ENCODE measurements at regions not wholly inside any gene's neighbourhood (a gene's known extent, or its start where the extent isn't known, plus 50 kb on each side); places are given as distances from the start of the nearest gene placed in this dataset.

DNA sequence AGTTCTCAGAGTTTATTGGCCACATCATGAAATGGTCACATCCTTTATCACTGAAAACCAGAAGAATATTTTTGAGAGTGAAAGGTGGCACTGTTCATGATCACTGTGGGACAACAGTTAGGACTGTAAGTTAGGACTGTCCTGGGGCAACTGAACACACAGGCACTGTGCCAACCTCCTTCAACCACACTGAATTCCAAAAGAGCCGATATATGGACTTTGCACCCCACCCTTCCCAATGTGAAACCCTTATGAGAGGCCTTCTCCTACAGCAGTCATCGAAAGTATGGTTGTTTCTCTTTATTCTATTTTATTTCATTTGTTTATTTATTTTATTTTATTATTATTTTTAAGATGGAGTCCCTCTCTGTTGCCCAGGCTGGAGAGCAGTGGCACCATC is 353.5 kb downstream of the TOX3 start:
- WGBS (ENCODE audit: insufficient coverage): no CpG with 5 or more reads among the region's 2 CpGs
- Histone ChIP-seq H3K27ac (ENCODE audit: low read depth, low read length) (no peak overlapping the region), H3K4me1 (ENCODE audit: control insufficient read depth, insufficient read depth, low read length) (no peaks in the 10 kb centered on the region), H3K9me3 (ENCODE audit: control insufficient read depth, insufficient read depth, low read length) (no peaks in the 10 kb centered on the region), H3K27me3 (ENCODE audit: control insufficient read depth, insufficient read depth, low read length) (no peaks in the 10 kb centered on the region), H3K36me3 (ENCODE audit: control insufficient read depth, insufficient read depth, low read length) (no peaks in the 10 kb centered on the region), H3K4me3 (ENCODE audit: low read depth, low read length) (no peak overlapping the region)
- DNase-seq (ENCODE audit: low read depth in 4 of 6, low spot score in 6 of 6): no peak

DNA sequence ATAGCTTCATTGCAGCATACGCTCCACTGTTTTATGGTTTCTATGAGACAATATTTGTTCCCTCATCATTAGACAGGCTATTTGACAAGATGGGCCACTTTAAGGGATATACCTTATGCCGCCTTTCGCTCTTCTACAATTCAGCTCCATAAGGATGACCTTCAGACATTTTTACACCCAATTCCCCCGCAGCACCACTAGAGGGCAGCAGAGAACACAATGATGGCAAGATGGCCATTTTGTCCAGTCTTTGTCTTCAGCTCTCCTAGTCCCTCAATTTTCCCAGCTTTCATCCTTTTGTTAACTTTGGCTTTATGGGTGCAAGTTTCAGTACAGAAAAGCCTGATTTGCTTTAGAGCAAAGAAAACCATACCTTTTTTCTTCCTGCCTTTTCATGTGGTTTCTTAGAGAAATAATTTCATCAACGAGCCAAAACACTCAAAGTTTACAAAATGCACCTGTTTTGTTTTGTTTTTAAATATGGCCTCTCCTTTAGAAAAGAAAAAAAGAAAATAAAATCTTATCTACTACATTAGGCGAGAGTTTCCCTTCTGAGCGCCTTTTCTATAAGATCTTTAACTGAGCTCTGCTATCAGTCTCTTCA is 355.3 kb downstream of the TOX3 start:
- H3K4me3 ChIP-seq (ENCODE audit: low read depth, low read length): no peak overlapping the region
- H3K27ac ChIP-seq (ENCODE audit: low read depth, low read length): no peak overlapping the region
- no peaks in the 10 kb centered on the region for H3K27me3 ChIP-seq (ENCODE audit: control insufficient read depth, insufficient read depth, low read length)
- no peaks in the 10 kb centered on the region for H3K9me3 ChIP-seq (ENCODE audit: control insufficient read depth, insufficient read depth, low read length)
- WGBS (ENCODE audit: insufficient coverage): 7% methylated on average over 3 of the region's 7 CpGs
- H3K36me3 ChIP-seq (ENCODE audit: control insufficient read depth, insufficient read depth, low read length): no peaks in the 10 kb centered on the region
- H3K4me1 ChIP-seq (ENCODE audit: control insufficient read depth, insufficient read depth, low read length): no peaks in the 10 kb centered on the region
- DNase-seq (ENCODE audit: low read depth in 4 of 6, low spot score in 6 of 6): peak; percentile 75 to 97 (median 80)

DNA sequence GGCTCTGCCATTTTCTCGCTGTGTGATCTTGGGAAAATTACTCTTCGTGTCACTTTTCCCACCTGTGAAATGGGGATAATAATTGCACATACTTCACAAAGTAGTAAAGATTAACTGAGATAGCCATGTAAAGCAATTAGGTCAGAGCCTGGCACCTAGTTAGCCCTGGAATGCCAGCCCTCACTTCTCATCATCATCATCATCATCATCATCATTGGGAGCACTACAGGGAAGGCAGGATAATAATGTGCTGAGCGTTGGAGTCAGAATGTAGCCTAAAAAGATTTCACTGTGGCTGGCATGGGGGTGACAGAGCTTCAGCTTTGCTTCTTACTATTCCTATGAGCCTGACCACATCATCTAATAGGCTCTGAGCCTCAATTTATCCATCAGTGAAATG is 362.6 kb downstream of the TOX3 start:
- no peaks in the 10 kb centered on the region for H3K27me3 ChIP-seq (ENCODE audit: control insufficient read depth, insufficient read depth, low read length)
- no peaks in the 10 kb centered on the region for H3K9me3 ChIP-seq (ENCODE audit: control insufficient read depth, insufficient read depth, low read length)
- H3K4me3 ChIP-seq (ENCODE audit: low read depth, low read length): no peak overlapping the region
- no peak overlapping the region for H3K27ac ChIP-seq (ENCODE audit: low read depth, low read length)
- H3K4me1 ChIP-seq (ENCODE audit: control insufficient read depth, insufficient read depth, low read length): no peaks in the 10 kb centered on the region
- no peaks in the 10 kb centered on the region for H3K36me3 ChIP-seq (ENCODE audit: control insufficient read depth, insufficient read depth, low read length)
- 100% methylated on average over 1 of the region's 3 CpGs for WGBS (ENCODE audit: insufficient coverage)
- DNase-seq (ENCODE audit: low read depth in 4 of 6, low spot score in 6 of 6): no peak

DNA sequence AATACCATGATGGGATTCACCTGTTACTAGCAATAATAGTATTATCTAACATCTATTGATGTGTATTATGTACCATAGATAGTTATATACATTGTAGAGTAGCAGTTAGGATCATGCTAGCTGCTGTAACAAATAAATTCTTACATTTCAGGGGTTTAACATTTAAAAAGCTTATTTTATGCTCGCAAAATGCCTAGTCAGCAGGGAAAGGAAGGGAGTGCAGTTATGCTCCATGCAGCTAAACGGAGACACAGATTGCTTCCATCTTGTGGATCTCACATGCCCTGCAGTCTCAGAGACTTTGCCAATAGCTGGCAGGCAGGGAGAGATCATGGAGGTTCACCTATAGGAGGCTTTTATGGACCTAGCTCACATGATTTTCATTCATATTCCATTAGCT is 364.1 kb downstream of the TOX3 start:
- no peaks in the 10 kb centered on the region for H3K4me1 ChIP-seq (ENCODE audit: control insufficient read depth, insufficient read depth, low read length)
- 100% methylated on average over 1 of the region's 2 CpGs for WGBS (ENCODE audit: insufficient coverage)
- DNase-seq (ENCODE audit: low read depth in 4 of 6, low spot score in 6 of 6): no peak
- no peak overlapping the region for H3K27ac ChIP-seq (ENCODE audit: low read depth, low read length)
- no peaks in the 10 kb centered on the region for H3K36me3 ChIP-seq (ENCODE audit: control insufficient read depth, insufficient read depth, low read length)
- no peaks in the 10 kb centered on the region for H3K9me3 ChIP-seq (ENCODE audit: control insufficient read depth, insufficient read depth, low read length)
- no peak overlapping the region for H3K4me3 ChIP-seq (ENCODE audit: low read depth, low read length)
- H3K27me3 ChIP-seq (ENCODE audit: control insufficient read depth, insufficient read depth, low read length): no peaks in the 10 kb centered on the region

DNA sequence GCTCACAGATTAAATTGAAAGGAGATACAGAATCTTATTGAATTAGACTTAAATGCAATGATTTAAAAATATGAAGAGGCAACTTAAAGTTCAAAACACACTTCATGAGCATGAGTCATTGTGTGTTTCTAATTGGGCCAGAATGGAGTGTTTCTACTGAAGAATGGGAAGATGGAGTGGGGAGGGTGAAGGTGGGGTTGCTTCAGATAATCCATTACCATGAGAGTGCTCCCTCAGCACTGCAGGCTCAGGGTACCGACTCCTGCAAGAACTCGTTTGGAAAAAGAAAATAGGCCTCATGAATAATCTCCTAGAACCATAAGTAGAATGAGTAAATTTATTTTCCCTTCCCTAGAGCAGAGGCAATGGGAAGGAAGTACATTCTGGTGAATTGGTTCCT is 372.8 kb downstream of the TOX3 start:
- Histone ChIP-seq H3K4me1 (ENCODE audit: control insufficient read depth, insufficient read depth, low read length) (no peaks in the 10 kb centered on the region), H3K27me3 (ENCODE audit: control insufficient read depth, insufficient read depth, low read length) (no peaks in the 10 kb centered on the region), H3K27ac (ENCODE audit: low read depth, low read length) (no peak overlapping the region), H3K36me3 (ENCODE audit: control insufficient read depth, insufficient read depth, low read length) (no peaks in the 10 kb centered on the region), H3K9me3 (ENCODE audit: control insufficient read depth, insufficient read depth, low read length) (no peaks in the 10 kb centered on the region), H3K4me3 (ENCODE audit: low read depth, low read length) (no peak overlapping the region)
- no CpG with 5 or more reads among the region's 2 CpGs for WGBS (ENCODE audit: insufficient coverage)
- peak in 1 of 6 donors; percentile 16 for DNase-seq (ENCODE audit: low read depth in 4 of 6, low spot score in 6 of 6)

DNA sequence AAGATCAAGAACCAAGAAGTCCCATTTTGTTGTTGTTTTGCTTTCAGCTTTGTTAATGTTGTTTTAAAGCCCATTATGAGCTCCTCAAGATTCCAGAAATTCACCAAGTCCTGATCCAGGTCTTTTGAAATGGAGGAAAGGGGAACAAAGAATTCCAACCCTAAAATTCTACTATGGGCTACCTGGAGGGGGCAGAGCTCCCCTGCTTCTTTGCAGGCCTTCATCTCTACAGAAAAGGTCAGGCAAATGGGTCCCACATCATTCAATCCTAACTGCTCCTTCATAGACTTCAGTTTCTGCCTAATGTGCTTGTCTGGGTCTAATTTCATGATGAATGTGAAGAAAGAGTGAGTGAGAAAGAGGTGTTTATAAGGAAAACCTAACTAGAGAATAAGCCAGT is 375.5 kb downstream of the TOX3 start:
- Histone ChIP-seq H3K27me3 (ENCODE audit: control insufficient read depth, insufficient read depth, low read length) (no peaks in the 10 kb centered on the region), H3K36me3 (ENCODE audit: control insufficient read depth, insufficient read depth, low read length) (no peaks in the 10 kb centered on the region), H3K4me1 (ENCODE audit: control insufficient read depth, insufficient read depth, low read length) (no peaks in the 10 kb centered on the region), H3K4me3 (ENCODE audit: low read depth, low read length) (no peak overlapping the region), H3K9me3 (ENCODE audit: control insufficient read depth, insufficient read depth, low read length) (no peaks in the 10 kb centered on the region), H3K27ac (ENCODE audit: low read depth, low read length) (no peak overlapping the region)
- no peak for DNase-seq (ENCODE audit: low read depth in 4 of 6, low spot score in 6 of 6)

DNA sequence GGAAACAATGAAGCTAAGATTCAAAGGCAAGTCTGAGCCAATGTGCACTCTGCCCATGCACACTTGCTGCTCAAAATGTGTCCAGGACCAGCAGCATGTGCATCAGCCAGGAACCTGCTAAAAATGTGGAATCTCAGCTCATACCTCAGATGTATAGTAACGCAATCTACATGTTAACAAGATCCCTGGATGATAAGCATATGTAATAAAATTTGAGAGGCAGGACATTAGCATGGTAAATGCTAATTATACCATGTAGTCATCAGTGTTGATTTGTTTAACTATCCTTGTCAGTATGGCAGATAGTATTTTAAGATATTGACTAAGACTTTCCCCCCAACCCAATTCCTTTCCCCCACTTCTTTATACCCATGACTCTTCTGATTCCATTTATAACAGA is 379.6 kb downstream of the TOX3 start:
- H3K27me3 ChIP-seq (ENCODE audit: control insufficient read depth, insufficient read depth, low read length): no peaks in the 10 kb centered on the region
- H3K9me3 ChIP-seq (ENCODE audit: control insufficient read depth, insufficient read depth, low read length): no peaks in the 10 kb centered on the region
- no peaks in the 10 kb centered on the region for H3K4me1 ChIP-seq (ENCODE audit: control insufficient read depth, insufficient read depth, low read length)
- H3K36me3 ChIP-seq (ENCODE audit: control insufficient read depth, insufficient read depth, low read length): no peaks in the 10 kb centered on the region
- no peak for DNase-seq (ENCODE audit: low read depth in 4 of 6, low spot score in 6 of 6)
- no peak overlapping the region for H3K27ac ChIP-seq (ENCODE audit: low read depth, low read length)
- H3K4me3 ChIP-seq (ENCODE audit: low read depth, low read length): no peak overlapping the region
- WGBS (ENCODE audit: insufficient coverage): no CpG with 5 or more reads among the region's 1 CpG

DNA sequence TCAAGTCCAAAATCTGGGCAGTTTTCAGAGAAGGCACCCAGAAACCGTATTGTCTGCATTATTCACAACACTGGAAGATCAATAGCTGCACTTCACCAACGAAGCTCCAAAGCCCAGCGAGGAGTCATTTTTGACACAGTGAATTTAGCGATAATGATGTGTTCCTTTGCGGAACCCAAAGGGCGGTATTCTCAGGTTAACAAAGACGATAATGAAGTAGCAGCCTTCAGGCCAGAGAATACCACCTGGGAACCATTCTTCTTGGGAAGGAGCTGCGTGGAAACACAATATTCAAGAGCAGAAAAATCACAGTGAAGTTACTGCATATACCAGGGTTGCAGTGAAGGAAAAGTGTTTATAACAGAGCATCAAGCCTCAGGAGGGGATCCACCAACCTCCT is 381.0 kb downstream of the TOX3 start:
- DNase-seq (ENCODE audit: low read depth in 4 of 6, low spot score in 6 of 6): peak in 2 of 6 donors; percentile 39 to 41
- Histone ChIP-seq H3K36me3 (ENCODE audit: control insufficient read depth, insufficient read depth, low read length) (no peaks in the 10 kb centered on the region), H3K9me3 (ENCODE audit: control insufficient read depth, insufficient read depth, low read length) (no peaks in the 10 kb centered on the region), H3K4me3 (ENCODE audit: low read depth, low read length) (no peak overlapping the region), H3K4me1 (ENCODE audit: control insufficient read depth, insufficient read depth, low read length) (no peaks in the 10 kb centered on the region), H3K27ac (ENCODE audit: low read depth, low read length) (no peak overlapping the region), H3K27me3 (ENCODE audit: control insufficient read depth, insufficient read depth, low read length) (no peaks in the 10 kb centered on the region)
- WGBS (ENCODE audit: insufficient coverage): 76% methylated on average over 6 of the region's 8 CpGs

DNA sequence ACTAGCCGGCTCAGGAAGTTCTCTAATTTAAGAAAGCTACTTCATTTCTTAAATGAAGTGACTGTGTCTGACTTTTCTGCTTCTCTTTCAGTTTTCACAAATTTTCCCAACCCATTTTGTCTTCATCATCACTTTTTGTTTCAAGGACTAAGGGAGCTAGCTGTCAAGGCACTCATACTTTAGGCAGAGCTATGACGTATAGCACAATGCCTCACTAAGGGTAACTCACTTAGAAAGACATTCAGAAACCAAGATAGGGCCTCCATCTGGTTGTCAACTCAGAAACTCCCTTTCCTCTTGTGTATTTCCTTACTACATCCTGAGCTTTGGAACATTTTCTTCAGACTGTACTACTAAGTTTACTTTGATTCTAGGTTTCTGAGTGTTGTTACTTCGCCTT is 397.9 kb downstream of the TOX3 start:
- DNase-seq (ENCODE audit: low read depth in 4 of 6, low spot score in 6 of 6): no peak
- Histone ChIP-seq H3K4me3 (ENCODE audit: low read depth, low read length) (no peak overlapping the region), H3K27ac (ENCODE audit: low read depth, low read length) (no peak overlapping the region), H3K4me1 (ENCODE audit: control insufficient read depth, insufficient read depth, low read length) (no peaks in the 10 kb centered on the region), H3K9me3 (ENCODE audit: control insufficient read depth, insufficient read depth, low read length) (no peaks in the 10 kb centered on the region), H3K27me3 (ENCODE audit: control insufficient read depth, insufficient read depth, low read length) (no peaks in the 10 kb centered on the region), H3K36me3 (ENCODE audit: control insufficient read depth, insufficient read depth, low read length) (no peaks in the 10 kb centered on the region)
- WGBS (ENCODE audit: insufficient coverage): 90% methylated on average over 1 of the region's 3 CpGs

DNA sequence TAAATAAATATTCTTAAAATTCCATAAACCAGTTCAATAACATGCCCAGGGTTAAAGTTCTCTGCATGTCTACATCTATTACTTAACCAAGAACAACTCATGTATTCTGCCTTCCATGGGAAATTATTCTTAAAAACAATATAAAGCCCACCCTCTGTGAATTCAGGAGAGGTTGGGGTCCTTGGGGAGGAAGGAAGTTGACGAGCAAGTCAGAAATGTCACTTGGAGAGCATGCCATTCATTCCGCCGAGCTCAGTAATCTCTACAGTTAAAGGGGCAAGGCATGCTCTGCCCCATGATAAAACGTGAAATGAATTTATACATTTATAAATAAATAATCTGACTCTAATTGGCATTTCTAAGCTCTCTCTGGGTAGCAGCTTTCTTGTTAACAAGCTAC is 405.1 kb downstream of the TOX3 start:
- no peaks in the 10 kb centered on the region for H3K27me3 ChIP-seq (ENCODE audit: control insufficient read depth, insufficient read depth, low read length)
- H3K4me1 ChIP-seq (ENCODE audit: control insufficient read depth, insufficient read depth, low read length): no peaks in the 10 kb centered on the region
- DNase-seq (ENCODE audit: low read depth in 4 of 6, low spot score in 6 of 6): no peak
- H3K36me3 ChIP-seq (ENCODE audit: control insufficient read depth, insufficient read depth, low read length): no peaks in the 10 kb centered on the region
- no peak overlapping the region for H3K27ac ChIP-seq (ENCODE audit: low read depth, low read length)
- no CpG with 5 or more reads among the region's 4 CpGs for WGBS (ENCODE audit: insufficient coverage)
- no peak overlapping the region for H3K4me3 ChIP-seq (ENCODE audit: low read depth, low read length)
- H3K9me3 ChIP-seq (ENCODE audit: control insufficient read depth, insufficient read depth, low read length): peaks cover 3% of the 10 kb centered on the region
